ENCODE measurements at regions not wholly inside any gene's neighbourhood (a gene's known extent, or its start where the extent isn't known, plus 50 kb on each side); places are given as distances from the start of the nearest gene placed in this dataset.
"Not testable (repeated sequence)": the region's sequence is repeated elsewhere in the genome, so short reads cannot be mapped to it uniquely, and the experiment has no call there.

DNA sequence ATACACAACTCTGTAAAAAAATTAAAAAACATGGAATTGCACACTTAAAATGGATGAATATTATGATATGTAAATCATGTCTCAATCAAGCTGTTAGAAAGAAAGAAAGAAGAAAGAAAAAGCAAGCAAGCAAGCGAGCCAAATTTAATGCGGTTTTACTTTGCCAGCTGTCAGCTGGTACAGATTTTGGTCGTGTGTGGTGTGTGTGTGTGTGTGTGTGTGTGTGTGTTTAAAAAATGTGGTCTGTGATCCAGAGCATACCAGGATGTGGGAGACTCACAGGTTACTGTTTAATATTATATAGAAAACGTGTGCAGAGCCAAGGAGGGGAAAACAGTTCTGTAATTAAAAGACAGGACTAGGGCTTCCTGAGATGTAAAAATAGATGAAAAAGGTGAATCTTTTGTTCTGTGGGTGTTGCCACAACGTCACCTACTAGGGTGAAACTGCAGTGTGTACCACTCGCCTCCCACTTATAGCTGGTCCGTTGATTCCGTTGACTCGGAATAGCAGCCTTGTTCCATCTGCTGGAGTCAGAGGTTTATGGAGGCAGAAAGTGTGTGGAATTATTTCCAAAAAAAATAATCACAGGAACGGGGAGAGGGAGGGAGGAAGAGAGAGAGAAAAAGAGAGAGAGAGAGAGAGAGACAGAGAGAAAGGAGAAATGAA is 197.7 kb downstream of the BCAS1 start:
- peak; percentile 63 for DNase-seq

DNA sequence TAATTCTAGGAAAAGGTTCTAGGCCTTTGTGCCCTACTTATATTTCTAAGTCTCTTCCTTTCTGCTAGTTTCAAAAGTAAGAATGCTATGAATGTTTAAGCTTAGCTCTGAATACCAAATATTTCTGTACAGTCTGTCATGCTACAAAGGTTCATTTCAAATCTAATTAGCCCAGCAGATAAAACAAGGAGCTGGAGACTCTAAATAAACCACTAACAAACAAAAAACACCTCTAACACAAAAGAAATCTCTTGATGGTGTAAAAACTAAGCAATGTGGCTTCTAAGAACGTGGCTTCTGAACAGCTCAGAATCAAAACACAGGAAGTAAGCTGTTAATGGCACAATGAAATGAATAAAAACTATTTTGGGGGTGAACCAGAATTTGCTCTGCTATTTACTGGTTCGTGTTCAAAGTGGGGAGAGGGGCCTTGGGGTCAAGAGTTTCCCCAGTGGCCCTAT is 198.3 kb downstream of the BCAS1 start:
- no peak for DNase-seq

DNA sequence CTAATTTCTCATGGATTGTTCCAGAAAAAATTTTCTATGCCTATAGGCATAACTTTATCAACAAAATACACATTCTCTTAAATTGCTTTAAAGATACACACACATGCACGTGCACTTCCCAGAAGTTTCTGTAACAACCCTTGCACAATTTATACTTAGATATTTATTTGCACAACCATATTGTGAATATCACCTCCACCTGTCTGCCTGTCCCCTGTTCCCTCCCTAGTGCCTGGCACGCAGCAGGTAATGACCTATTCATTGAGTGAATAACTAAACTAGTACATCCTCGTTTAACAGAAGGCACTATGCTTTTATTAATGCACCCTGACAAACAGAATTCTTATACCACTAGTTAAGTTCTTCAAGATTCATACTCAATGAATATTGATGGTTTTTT is 198.9 kb downstream of the BCAS1 start:
- DNase-seq, result no peak

DNA sequence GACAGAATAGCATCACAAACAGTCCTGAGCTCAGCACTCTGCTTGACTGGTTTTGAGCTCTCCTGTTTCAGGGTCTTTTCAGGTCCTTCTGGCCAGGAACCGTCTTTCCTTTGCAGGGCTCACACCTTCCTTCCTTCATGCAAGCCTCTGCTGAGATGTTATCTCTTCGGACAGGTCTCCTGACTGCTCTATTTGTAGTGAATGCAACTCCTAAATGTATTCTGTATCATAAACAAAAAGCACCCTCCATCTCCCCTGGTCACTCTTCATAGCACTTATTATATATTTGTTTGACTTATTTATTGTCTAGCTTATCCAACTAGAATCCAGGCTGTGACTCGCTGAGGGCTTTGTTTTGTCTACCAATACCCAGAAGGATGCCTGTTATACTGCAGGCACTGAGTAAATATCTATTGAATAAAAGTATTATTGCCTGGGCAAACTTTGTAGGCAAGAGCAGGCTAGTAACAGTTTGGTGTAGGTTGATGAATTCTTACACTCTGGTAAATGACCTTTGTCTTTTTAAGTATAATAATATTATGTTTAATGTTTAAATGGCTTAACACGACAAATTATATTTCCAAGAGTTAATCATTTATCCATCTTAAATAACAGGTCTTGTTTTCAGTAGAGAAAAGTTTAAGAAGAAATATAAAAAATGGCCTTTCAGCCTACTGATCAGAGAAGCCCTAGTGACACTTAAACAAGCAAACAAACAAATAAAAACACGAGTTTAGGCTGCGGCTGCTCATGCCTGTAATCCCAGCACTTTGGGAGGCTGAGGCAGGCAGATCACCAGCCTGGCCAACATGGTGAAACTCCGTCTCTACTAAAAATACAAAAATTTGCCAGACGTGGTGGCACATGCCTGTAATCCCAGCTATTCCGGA is 199.7 kb downstream of the BCAS1 start:
- no peak for DNase-seq

DNA sequence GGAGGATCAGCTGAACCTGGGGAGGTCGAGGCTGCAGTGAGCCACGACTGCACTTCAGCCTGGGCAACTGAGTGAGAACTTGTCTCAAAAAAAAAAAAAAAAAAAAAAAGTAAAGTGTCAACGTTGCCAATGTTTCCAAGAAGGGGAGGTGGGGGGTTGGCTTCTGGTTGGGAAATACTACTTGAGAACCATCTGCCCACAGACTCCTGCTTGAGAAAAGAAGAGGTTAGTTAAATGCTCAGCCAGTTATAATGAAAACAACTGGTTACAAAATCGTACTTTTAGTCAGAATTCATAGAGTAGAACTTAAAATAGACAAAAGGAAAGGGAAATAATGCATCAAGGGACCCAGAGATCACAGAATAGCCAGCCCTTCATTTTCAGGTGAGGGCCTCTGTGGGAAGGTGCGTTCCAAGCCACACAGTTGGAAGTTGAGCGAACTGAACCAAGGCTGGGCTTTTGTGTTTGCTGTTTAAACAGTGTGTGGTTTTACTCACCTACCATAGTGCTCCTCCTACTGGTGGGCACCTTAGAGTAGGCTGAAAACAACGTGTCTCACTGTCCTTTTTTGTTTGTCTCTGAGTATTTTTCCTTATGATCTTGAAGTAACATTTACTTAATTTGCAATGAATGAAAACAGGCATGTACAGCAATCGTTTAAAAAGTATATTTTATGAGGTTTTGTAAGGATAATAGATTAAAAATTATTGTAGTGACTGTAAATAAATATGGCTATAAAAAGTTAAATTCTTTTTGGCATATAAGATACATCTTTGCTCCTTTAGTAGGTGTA is 200.7 kb downstream of the BCAS1 start:
- DNase-seq, result peak; percentile 75

DNA sequence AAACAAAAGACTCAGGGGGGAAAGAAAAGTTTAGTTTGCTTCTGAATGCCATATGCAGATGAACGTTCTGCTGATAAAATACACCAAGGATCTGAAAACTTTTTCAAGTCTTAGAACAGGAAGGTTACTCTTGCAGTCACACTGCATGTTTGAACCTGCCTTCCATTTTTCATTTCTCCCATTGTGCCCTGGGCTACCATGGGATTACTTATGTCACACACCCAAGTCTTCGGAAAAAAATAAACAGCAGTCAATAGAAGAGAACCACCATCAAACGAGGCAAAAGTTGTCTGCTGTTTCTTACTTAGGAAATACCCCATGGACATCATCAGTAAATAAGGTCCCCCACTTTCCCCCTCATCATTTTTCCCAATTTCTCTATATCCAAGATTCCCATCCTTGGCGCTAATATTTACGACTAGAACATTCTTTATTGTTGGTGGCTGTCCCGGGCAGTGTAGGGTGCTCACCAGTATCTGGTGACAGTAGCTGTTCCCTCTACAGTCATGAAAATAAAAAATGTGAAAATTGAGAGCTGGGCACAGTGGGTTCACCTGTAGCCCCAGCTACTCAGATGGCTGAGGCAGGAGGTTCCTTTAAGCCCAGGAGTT is 202.5 kb downstream of the BCAS1 start:
- no peak for DNase-seq

DNA sequence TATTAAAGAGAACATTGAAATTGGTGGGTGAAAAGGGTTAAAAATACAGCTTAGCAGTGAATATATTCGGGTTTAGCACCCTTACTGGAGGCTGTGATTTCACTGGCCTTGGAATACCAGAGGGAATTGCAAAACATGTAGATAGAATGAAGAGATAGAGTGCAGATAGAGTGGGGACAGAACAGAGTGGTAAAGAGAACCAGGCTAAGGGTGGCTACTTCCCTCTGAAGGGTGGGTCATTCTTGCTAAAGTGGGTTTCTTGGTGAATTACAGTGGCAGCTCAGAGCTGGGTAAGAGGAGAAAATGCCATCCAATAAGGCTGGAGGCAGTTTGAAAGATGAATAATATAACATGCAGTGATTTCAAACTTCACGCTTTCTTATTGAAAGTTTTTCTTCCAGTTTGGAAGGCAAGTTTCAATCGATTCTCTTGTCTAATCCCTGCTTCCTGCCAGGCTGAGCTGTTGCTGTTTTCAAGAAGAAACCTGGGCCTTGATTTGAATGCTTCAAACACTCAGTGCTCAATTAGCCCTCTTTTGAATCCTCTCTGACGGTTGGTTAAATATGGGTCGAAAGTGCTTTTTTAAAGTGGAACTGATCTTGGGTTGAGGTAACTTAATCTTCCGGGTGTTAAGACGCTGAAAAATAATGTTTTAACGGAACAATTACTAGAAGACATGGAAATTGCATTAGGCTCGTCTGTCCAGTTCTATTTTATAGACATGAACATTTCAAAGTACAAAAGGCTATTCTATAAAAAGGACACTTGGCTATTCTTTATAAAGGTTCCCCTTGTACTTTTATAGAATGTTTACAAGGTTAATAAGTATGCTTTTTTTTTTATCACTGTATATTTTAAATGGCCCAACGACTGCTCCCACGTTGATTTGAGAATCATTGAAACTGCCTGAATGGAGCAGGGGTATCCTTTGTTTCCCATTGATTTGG is 203.3 kb downstream of the BCAS1 start:
- DNase-seq, result peak; percentile 42

DNA sequence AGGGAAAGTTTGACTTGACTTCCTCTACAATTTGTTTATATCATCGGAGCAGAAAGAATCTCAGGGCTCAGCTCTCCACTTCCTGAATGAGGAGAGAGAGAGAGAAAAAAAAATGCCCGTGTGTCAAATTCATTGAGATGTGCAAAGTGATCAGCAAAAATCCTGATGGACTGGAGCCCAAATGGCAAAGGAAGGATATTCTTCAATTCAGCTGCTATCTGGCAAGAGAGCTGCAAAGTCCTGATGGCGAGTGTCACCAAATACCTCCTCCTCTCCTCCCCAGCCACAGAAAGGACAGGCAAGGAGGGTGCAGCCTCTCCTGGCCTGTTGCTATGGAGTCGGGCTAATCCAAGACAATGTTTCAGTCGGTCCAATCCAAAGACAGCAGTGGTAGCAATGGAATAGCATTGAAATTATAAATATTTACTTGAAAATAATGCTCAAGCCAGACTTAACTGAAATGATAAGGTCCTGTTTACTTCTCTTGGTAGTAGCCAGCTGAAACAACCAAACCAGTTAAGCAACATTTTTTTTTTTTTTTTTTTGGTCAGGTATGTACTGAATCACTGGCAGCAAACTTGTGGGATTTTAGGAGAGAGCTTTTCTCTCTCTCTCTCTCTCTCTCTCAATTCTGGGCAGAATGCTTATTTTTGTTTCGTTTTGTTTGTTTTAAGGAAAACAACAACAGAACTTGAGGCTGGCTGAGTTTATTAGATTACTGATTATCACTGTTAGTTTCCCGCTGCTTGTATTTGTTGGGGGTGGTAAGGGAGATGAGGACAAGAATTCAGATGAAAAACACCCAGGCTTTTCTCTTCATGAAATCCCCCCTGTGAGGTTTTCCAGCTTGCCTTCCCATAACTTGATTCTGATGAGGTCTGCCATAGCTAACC is 204.2 kb downstream of the BCAS1 start:
- DNase-seq, result peak; percentile 82

DNA sequence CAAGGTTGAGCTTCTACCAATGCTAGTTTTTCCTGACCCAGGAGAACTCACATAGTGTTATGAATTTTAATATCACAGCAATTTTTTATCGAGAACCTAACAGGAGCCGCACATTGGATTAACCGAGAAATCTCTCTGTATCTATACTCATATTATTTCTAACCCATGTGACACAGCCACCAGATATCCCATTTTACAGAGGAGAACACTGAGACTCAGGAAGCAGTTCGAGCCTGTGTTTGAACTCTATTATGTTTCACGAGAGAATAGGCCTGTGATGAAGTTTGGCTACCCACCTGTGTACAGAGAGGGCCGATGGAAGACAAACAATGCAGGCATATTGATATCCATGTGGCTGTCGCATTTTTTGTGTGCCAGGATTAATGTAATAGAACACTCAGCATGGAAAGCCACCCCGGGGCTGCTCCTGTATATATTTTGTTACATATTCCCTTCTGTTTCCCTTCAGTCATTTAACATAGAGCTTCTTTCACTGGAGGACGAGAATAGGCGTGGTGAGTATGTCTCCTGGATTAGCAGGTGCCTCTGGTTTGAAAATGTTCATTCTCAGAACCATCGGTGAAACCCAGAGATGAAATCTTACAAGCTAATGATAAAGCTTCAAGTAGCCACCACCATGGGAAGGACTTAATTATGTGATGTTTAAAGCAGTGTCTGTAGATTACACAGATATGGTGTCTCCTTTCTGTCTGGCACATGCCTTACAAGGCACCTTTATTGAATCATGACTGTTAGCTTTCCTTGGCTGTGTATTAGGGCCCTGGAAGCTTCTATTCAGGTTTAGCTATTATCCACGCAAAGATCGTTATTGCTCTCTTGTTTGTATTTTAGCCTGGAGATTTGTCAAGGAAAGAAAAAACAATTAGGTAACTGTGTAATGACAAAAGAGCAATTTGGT is 205.4 kb downstream of the BCAS1 start:
- DNase-seq, result peak; percentile 37

DNA sequence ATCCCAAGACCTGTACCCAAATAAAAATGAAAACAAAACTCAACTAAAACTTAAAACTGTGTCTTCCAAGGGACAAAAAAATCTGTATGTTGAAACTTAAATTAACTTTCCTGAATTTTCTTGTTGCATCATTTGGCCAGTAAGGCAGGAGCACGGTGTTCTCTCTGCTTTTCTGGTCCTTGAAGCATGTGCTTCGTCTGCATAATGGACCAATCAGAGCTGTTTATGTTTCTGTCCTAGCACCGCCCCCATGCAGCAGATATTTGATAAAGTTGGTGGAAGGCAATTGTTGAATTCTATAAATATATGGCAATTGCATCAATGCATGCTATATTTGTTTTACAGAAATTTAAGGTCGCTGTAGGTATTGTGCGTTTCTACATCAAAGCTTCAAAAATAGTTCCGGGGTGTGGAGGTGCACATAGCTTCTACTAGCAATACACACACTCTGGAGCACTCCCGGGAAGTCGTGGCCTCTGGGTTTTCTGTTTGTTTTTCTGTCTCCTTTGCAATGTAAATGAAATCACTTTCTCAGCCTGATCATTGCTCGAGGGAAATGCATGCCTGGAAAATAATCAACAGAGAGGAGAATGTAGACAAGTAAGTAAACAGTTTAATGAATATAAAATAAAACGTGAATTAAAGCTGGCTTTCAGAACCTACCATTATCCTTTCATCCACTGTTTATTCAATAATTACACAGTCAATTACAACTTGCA is 206.3 kb downstream of the BCAS1 start:
- DNase-seq, result not testable (repeated sequence)

DNA sequence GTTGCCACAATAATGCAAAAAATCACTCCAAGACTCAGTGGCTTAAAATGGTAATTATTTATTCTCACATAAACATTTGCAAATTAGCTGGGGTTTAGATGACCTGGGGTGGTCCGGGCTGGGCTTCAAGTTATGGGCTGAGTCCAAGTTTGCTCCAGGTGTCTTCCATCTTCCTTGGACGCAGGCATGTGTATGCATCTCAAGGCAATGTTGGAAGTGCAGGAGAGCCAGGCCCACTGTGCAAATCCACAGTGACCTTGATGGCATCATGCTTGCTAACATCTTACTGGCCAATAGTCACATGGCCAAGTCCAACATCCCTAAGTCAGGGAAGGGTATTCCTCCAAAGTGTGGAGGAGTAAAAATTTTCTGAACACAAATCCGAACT is 206.9 kb downstream of the BCAS1 start:
- not testable (repeated sequence) for DNase-seq

DNA sequence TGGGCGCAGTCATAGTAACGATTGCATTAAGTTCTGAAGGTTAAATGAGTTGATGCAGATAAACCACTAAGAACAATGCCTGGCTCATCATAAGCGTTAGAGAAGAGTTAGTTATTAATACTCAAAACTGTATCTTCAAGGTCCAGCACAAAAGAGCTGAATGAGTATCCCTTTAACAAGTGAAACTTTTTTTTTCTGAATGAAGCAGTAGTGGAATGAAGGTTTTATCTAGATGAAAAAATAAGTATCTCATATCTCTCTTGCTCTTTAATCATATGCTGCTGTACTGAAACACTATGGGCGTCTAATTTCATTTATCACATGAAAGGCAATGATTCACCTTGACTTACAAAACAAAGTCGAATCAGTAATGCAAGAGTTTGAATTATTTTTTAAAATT is 207.4 kb downstream of the BCAS1 start:
- not testable (repeated sequence) for DNase-seq

DNA sequence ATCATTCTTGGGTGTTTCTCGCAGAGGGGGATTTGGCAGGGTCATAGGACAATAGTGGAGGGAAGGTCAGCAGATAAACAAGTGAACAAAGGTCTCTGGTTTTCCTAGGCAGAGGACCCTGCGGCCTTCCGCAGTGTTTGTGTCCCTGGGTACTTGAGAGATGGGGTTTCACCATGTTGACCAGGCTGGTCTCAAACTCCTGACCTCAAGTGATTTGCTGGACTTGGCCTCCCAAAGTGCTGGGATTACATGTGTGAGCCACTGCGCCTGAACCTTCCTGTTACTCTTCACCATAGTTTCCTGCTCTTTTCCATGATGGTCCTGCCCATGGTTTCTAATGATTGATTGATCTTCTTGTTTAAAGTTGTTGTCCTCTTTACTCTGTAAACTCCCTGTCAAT is 207.9 kb downstream of the BCAS1 start:
- not testable (repeated sequence) for DNase-seq

DNA sequence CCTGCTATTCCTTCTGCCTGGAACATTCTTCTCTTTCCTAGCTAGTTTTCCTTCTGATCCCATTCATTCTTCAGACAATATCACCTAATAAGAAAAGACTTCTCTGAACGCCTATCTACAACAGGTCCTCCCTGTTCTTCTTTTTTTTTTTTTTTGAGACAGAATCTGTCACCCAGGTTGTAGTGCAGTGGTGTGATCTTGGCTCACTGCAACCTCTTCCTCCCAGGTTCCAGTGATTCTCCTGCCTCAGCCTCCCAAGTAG is 208.3 kb downstream of the BCAS1 start:
- DNase-seq, result not testable (repeated sequence)

DNA sequence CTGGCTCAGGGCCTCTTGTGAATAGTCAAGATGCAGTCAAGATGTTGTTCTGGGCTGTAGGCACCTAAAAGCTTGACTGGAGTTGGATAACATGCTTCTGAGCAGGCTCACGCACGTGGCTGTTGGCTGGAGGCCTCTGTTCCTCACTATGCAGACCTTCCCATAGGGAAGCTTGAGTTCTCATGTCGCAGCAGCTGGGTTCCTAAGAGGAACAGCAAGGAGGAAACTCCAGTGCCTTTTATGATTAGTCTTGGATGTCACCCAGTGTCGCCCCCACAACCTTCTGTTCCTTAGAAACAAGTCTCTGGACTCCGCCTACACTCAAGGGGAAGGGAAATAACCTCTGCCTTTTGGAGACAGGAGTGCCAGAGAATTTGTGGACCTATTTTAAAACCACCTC is 210.7 kb downstream of the BCAS1 start:
- DNase-seq, result peak; percentile 83

DNA sequence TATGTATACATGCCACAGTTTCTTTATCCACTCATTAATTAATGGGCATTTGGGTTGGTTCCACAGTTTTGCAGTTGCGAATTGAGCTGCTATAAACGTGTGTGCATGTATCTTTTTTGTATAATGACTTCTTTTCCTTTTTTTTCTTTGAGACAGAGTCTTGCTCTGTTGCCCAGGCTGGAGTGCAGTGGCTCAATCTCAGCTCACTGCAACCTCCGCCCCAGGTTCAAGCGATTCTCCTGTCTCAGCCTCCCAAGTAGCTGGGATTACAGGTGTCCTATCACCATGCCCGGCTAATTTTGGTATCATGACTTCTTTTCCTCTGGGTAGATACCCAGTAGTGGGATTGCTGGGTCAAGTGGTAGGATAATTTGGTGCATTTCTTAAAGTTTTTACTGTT is 211.4 kb downstream of the BCAS1 start:
- DNase-seq, result not testable (repeated sequence)

DNA sequence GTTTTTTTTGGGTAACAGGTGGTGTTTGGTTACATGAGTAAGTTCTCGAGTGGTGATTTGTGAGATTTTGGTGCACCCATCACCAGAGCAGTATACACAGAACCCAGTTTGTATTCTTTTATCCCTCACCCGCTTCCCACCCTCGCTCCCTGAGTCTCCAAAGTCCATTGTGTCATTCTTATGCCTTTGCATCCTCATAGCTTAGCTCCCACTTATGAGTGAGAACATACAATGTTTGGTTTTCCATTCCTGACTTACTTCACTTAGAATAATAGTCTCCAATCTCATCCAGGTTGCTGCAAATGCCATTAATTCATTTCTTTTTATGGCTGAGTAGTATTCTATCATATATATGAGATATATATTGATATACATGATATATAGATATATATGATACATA is 211.9 kb downstream of the BCAS1 start:
- not testable (repeated sequence) for DNase-seq

DNA sequence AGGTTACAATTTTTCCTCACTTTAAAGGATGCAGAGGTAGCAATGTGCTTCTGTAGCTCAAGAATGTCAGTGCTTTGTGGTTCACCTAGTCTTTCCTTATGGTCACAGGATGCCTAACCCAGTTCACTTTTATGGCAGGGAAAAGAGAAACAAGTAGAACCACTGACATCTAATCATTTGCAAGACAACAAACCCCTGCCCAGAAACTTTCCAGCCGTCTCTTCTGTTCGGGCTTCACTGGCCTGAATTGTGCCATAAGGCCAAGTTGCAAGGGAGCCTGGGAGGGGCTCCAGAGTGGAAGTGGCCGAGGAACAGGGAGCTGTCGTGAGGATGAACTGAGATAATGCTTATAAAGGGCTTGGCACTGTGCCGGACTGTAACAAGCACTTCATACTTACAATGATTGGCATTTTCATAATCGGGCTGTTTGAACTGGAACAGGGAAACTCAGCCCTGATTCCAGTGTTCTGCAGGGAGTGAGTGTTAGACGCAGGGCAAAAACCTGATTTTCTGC is 212.6 kb downstream of the BCAS1 start:
- DNase-seq, result peak; percentile 33

Measured in tongue (tissue), 1 donor.